ENCODE measurements at regions not wholly inside any gene's neighbourhood (a gene's known extent, or its start where the extent isn't known, plus 50 kb on each side); places are given as distances from the start of the nearest gene placed in this dataset.

- intact Hi-C loops (cut with micrococcal nuclease; ENCODE audit: unreplicated experiment), result no loop called here
- POLR2A ChIA-PET (ENCODE audit: low non-redundant PET), result no interaction called here
- Histone ChIP-seq H3K27ac (ENCODE audit: low read depth, low read length, poor library complexity, severe bottlenecking) (no peak overlapping the region), H3K4me1 (ENCODE audit: insufficient read depth, low read length, poor library complexity, severe bottlenecking) (no peaks in the 10 kb centered on the region), H3K27me3 (replicated peaks; ENCODE audit: insufficient read depth, low read depth, low read length, poor library complexity) (peaks cover 20% of the 10 kb centered on the region), H3K36me3 (ENCODE audit: insufficient read depth, low read length, poor library complexity, severe bottlenecking) (no peaks in the 10 kb centered on the region), H3K9me3 (ENCODE audit: low read depth, low read length, poor library complexity, severe bottlenecking) (no peaks in the 10 kb centered on the region), H3K4me3 (ENCODE audit: low read depth, low read length, poor library complexity, severe bottlenecking) (no peak overlapping the region)
- DNase-seq (ENCODE audit: low spot score), result no peak
- TF ChIP-seq CTCF (conservative IDR thresholded peaks at IDR 0.05; ENCODE audit: low read depth, low read length) (no peak), EZH2 (IDR thresholded peaks at IDR 0.05; ENCODE audit: borderline replicate concordance, low read depth, low read length, poor library complexity, severe bottlenecking) (no peak)
- CTCF ChIA-PET, result no interaction called here
- BruUV-seq (replicated peaks), result no TSS peak
Measured at GRCh38 chr10:113435881-113436280, 117.0 kb upstream of the HABP2 start.

- intact Hi-C loops (cut with micrococcal nuclease; ENCODE audit: unreplicated experiment), result no loop called here
- TF ChIP-seq EZH2 (IDR thresholded peaks at IDR 0.05; ENCODE audit: borderline replicate concordance, low read depth, low read length, poor library complexity, severe bottlenecking) (no peak), CTCF (conservative IDR thresholded peaks at IDR 0.05; ENCODE audit: low read depth, low read length) (no peak)
- ChIA-PET POLR2A (ENCODE audit: low non-redundant PET) (no interaction called here), CTCF (no interaction called here)
- no peaks in the 10 kb centered on the region for H3K4me1 ChIP-seq (ENCODE audit: insufficient read depth, low read length, poor library complexity, severe bottlenecking)
- no peak overlapping the region for H3K27ac ChIP-seq (ENCODE audit: low read depth, low read length, poor library complexity, severe bottlenecking)
- no TSS peak for BruUV-seq (replicated peaks)
- peaks cover 13% of the 10 kb centered on the region for H3K27me3 ChIP-seq (replicated peaks; ENCODE audit: insufficient read depth, low read depth, low read length, poor library complexity)
- no peak overlapping the region for H3K4me3 ChIP-seq (ENCODE audit: low read depth, low read length, poor library complexity, severe bottlenecking)
- no peaks in the 10 kb centered on the region for H3K36me3 ChIP-seq (ENCODE audit: insufficient read depth, low read length, poor library complexity, severe bottlenecking)
- DNase-seq (ENCODE audit: low spot score), result no peak
- H3K9me3 ChIP-seq (ENCODE audit: low read depth, low read length, poor library complexity, severe bottlenecking), result no peaks in the 10 kb centered on the region
Measured at GRCh38 chr10:113436851-113437250, 116.0 kb upstream of the HABP2 start.

GRCh38 chr10:113438652-113439051, 114.2 kb upstream of the HABP2 start:
- H3K27me3 ChIP-seq (replicated peaks; ENCODE audit: insufficient read depth, low read depth, low read length, poor library complexity), result peaks cover 8% of the 10 kb centered on the region
- H3K4me1 ChIP-seq (ENCODE audit: insufficient read depth, low read length, poor library complexity, severe bottlenecking), result no peaks in the 10 kb centered on the region
- no peaks in the 10 kb centered on the region for H3K9me3 ChIP-seq (ENCODE audit: low read depth, low read length, poor library complexity, severe bottlenecking)
- ChIA-PET CTCF (no interaction called here), POLR2A (ENCODE audit: low non-redundant PET) (no interaction called here)
- intact Hi-C loops (cut with micrococcal nuclease; ENCODE audit: unreplicated experiment), result no loop called here
- BruUV-seq (replicated peaks), result no TSS peak
- H3K4me3 ChIP-seq (ENCODE audit: low read depth, low read length, poor library complexity, severe bottlenecking), result no peak overlapping the region
- peak; percentile 16 for DNase-seq (ENCODE audit: low spot score)
- no peaks in the 10 kb centered on the region for H3K36me3 ChIP-seq (ENCODE audit: insufficient read depth, low read length, poor library complexity, severe bottlenecking)
- no peak overlapping the region for H3K27ac ChIP-seq (ENCODE audit: low read depth, low read length, poor library complexity, severe bottlenecking)
- TF ChIP-seq EZH2 (IDR thresholded peaks at IDR 0.05; ENCODE audit: borderline replicate concordance, low read depth, low read length, poor library complexity, severe bottlenecking), result no peak
- no peak for TF ChIP-seq CTCF (conservative IDR thresholded peaks at IDR 0.05; ENCODE audit: low read depth, low read length)
